Liver (tissue), 3 donors: ENCODE measurements at regions not wholly inside any gene's neighbourhood (a gene's known extent, or its start where the extent isn't known, plus 50 kb on each side); places are given as distances from the start of the nearest gene placed in this dataset.

Experiments used
- EGR1 ChIP-seq, 2 donors: IDR thresholded peaks; 2 replicates each; pipeline ENCODE4 v1.6.1; 2016 to 2018; ENCODE audit warnings: antibody characterized with exemption in 2 of 2, low read depth in 2 of 2
- HNF4A ChIP-seq, 2 donors: conservative IDR thresholded peaks; 2 replicates each; pipeline ENCODE4 v1.6.1; 2016; ENCODE audit warnings: antibody characterized with exemption in 2 of 2, mild to moderate bottlenecking in 2 of 2
- TAF1 ChIP-seq: conservative IDR thresholded peaks from 2 replicates; pipeline ENCODE4 v1.6.1; 2016; ENCODE audit warnings: antibody characterized with exemption, mild to moderate bottlenecking
- YY1 ChIP-seq: IDR thresholded peaks from 2 replicates; pipeline ENCODE4 v1.6.1; 2016; ENCODE audit warnings: antibody characterized with exemption, mild to moderate bottlenecking
- TF ChIP-seq, protein P1 (sequence below): fragments of 150-350 bp; IDR thresholded peaks from 2 replicates; pipeline ENCODE4 v1.5.1; 2017; ENCODE audit warnings: improper control_type of control experiment, low read depth, low read length; ENCODE audit not compliant: missing input control
- TF ChIP-seq, protein P2 (sequence below): IDR thresholded peaks from 2 replicates; pipeline ENCODE4 v1.6.1; 2016; ENCODE audit warnings: antibody characterized with exemption, mild to moderate bottlenecking
- donor health status: healthy.
- donor health status: healthy.

DNA sequence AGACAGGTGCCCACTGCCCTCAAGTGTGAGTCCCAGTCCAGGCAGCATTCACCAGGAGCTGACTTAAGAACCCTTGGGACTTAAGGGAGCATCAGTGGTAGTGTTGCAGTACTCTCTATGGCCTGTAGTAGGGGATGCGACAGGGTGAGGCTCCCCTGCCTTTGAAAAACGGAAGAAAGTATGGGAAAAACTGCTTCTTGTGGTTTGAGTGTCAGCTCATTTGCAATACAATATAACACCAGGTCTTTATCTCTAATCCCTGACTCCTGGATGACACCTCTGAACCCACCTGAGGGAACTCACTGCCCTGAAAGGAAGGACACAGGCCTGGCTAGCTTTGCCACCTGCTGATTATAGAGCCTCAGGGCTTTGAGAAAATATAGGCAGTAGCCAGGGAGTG lies 176.0 kb downstream of the SMARCA1 start:
- TF ChIP-seq HNF4A (conservative IDR thresholded peaks at IDR 0.05) (no peak), YY1 (no peak), EGR1 (IDR thresholded peaks at IDR 0.05; ENCODE audit: low read depth in 2 of 2) (no peak), TAF1 (no peak)
- TF ChIP-seq, protein P1, sequence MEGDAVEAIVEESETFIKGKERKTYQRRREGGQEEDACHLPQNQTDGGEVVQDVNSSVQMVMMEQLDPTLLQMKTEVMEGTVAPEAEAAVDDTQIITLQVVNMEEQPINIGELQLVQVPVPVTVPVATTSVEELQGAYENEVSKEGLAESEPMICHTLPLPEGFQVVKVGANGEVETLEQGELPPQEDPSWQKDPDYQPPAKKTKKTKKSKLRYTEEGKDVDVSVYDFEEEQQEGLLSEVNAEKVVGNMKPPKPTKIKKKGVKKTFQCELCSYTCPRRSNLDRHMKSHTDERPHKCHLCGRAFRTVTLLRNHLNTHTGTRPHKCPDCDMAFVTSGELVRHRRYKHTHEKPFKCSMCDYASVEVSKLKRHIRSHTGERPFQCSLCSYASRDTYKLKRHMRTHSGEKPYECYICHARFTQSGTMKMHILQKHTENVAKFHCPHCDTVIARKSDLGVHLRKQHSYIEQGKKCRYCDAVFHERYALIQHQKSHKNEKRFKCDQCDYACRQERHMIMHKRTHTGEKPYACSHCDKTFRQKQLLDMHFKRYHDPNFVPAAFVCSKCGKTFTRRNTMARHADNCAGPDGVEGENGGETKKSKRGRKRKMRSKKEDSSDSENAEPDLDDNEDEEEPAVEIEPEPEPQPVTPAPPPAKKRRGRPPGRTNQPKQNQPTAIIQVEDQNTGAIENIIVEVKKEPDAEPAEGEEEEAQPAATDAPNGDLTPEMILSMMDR = no peak
- TF ChIP-seq, protein P2, sequence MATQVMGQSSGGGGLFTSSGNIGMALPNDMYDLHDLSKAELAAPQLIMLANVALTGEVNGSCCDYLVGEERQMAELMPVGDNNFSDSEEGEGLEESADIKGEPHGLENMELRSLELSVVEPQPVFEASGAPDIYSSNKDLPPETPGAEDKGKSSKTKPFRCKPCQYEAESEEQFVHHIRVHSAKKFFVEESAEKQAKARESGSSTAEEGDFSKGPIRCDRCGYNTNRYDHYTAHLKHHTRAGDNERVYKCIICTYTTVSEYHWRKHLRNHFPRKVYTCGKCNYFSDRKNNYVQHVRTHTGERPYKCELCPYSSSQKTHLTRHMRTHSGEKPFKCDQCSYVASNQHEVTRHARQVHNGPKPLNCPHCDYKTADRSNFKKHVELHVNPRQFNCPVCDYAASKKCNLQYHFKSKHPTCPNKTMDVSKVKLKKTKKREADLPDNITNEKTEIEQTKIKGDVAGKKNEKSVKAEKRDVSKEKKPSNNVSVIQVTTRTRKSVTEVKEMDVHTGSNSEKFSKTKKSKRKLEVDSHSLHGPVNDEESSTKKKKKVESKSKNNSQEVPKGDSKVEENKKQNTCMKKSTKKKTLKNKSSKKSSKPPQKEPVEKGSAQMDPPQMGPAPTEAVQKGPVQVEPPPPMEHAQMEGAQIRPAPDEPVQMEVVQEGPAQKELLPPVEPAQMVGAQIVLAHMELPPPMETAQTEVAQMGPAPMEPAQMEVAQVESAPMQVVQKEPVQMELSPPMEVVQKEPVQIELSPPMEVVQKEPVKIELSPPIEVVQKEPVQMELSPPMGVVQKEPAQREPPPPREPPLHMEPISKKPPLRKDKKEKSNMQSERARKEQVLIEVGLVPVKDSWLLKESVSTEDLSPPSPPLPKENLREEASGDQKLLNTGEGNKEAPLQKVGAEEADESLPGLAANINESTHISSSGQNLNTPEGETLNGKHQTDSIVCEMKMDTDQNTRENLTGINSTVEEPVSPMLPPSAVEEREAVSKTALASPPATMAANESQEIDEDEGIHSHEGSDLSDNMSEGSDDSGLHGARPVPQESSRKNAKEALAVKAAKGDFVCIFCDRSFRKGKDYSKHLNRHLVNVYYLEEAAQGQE = no peak
